CD4-positive, alpha-beta T cell treated with Interleukin-10 for 1 hour (primary cell): ENCODE measurements at regions not wholly inside any gene's neighbourhood (a gene's known extent, or its start where the extent isn't known, plus 50 kb on each side); places are given as distances from the start of the nearest gene placed in this dataset.

Experiments
- DNase-seq: peaks from one replicate; pipeline ENCODE4 v3.0.0-alpha.2; 2020

DNA sequence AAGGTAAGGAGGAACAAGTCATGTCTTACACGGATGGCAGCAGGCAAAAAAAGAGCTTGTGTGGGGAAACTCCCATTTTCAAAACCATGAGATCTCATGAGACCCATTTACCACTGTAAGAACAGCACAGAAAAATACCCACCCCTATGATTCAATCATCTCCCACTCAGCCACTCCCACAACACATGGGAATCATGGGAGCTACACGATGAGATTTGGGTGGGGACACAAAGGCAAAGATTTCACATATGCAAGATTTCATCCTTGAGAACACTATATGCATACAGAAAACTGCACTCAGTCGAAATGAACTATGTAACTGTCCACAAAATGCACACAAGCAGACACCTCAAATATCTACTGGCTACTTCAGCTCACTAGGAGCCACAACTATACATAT lies 480.6 kb upstream of the BTBD3 start:
- DNase-seq = no peak

DNA sequence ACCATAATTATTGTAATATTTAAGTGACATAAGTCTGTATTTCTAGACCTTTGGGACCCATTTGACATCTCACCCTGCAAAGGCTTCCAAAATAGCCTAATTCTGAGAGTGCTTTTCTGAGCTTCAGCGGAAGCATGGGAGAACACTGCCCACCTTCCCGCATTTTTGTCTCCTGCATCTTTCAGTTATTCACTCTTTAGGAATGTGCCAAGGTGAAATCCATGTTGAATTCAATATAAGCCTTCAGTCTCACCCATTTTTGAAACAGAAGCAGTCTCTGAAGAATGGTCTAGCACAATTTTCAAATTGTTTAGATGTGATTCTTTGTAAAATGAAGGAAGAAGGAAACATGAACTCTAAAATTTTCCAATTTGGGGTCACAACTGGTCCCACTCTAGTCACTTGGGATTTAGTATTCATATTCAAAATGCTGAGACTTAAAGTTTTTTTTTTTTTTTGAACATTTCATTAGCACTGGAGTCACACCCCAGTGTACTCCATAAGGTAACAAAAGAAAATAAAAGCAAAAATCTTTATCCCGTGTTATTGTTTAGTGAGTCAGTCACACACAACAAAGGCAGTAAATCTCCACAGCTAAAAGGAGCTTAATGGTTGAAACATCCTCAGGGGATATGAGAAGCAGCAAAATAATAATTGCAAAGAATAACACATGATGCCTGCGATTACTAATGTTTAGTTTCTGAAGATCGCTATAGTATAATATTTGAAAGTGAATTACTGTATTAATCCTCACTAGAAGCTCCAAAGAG lies 479.9 kb upstream of the BTBD3 start:
- DNase-seq = no peak

DNA sequence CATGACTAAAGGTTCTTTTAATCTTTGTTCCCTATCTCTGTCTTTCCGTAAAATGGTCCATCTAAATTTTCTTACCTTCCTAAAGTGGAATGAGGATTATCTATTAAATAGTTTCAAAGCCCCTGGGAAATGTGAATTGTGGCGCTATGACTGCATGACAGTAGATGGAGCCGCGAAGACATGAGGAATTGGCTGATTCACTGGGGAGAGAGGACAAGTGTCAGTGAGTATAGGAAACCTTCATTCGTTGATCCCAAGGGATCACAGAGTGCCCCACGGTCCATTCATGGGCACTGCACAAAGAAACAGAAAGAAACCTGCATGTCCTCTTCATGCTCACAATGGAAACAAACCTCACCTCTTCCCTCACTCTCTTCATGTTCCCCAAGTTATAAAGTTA lies 479.3 kb upstream of the BTBD3 start:
- no peak for DNase-seq

DNA sequence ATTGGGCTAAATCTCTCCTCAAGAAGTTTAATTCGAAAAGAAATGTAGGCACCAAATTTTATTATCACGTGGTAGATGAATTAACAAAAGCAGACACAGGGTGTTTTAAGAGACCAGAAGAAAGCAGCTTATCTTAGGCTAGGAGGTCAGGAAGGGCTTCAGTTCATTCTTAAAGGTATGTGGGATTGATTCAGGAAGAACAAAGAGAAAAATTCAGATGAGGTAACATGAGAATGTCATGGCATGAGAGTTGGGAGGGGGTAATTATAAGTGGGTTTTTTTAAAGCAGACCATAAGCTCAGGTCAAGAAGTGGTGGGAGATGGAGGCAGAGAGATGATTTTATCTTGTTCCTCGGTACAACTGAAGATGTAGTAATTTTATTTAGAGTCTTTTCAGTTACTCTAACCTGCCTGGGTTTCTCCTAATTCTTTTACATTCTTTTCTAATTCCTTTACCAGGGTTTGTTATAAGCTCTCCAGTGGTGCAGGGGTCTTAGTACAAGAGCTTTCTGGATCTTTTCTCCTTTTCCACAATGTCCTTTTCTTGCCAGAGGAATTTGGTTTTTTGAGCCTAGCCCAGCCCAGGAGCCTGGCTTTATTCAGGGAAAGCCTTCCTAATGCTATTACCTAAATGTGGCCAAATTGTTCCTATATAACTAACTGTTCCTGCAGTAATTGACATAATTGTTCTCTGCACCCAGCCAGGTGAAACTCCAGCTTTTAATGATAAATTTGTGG lies 474.1 kb upstream of the BTBD3 start:
- DNase-seq = no peak

DNA sequence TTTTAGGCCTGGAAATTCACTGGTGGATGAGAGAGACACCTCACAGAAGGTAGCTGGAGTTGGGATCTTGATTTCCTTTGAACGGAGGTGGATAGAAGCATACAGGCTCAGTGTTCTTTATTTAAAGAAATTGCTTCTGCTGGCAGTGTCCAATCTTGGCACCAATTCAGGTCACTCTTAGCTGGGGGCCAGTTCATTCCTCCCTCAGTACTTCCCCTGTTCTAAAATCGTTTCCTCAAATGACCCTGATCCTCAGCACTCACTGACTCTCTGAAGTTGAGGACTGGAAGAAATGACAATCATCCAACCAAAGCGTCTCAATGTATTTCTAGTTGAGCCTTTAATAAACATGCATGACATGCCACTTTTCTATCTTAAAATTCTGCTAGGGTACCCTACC lies 472.5 kb upstream of the BTBD3 start:
- DNase-seq = no peak

DNA sequence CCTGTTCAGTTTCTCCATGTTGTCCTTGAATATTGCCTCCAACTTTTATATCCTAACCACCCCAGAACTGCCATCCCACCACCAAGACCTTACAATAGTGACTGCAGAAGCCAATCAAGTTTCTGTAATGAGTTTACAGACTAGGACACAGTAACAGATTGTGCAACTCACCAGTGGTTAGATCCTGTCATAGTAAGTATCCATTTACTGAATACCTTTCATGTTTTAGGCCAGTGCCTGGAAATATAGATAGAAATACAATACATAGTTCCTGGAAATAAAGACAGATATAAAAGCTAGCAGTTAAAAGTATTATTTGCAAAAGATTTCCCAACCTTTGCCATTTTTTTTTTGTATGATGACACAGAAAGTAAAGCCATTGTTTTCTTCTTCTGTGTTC lies 471.8 kb upstream of the BTBD3 start:
- DNase-seq = no peak

DNA sequence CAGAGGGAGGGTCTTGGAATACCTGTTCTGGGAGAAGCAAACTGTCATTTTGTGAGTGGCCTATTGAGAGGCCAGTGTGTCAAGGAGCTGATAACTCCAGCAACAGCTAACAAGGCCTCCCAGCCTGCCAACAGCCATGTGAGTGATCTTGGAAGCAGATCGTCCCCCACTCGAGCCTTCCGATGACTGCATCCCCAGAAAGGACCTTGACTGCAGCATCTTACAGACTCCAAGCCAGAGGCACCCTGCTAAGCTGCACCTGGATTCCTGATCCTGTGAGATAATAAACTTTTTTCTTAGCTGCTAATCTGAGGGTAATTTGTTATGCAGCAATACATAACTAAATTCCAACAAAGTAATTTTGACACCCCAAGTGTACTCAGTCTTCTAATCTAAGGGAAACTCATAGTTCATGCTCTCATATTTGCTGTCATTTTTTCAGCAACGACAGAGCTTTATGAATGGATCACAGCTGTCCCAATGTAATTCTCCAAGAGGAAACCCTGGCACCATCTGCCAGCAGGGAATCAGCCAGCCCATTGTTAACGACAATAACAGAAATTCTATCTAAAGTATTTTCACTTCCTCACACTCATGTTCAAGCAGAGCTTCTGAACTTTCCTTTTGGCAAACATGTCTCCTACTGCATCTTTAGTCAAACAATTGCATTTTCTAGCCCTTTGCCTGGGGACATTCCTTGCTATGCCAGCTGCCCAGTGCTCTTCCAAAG lies 470.2 kb upstream of the BTBD3 start:
- no peak for DNase-seq

DNA sequence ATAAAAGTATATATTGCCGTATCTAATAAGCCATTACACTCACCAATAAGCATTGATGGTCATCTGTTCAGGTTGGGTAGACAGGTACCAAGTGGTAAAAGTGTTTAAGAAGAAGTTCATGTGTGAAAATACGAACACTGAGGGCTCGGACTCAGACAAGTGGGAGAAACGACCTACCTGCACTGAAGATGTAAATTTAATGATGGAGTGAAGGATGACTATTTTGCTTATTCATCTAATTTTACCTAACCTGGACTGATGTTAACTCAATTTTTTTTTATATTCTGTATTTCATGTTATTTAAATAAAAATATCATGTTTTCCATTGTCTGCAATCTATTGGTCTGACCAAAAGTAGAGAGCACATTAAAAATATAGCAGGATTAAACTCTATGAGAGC lies 469.1 kb upstream of the BTBD3 start:
- no peak for DNase-seq

DNA sequence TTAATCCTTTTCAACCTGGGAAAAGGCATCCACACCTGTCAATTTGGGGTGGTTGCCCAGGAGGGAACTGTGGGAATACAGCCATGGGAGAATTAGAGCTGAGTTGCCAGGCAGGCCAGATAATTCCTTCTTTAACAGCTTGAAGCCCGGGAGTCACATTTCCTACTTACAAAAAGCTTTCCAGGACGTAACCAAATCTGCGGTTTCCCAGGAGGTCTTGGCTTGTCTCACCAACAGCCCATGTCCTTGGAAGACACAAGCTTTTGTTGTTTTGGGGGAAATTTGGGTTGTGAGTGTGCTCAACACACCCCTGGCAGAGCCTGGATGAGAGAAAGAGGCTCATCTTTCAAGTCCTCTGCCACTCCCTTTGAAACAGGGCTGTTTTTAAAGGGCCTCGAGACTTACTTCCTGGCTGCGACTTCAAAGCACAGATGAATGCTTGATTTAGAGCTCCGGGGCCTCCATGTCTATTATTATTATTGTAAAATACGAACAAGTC lies 465.9 kb upstream of the BTBD3 start:
- DNase-seq = no peak

DNA sequence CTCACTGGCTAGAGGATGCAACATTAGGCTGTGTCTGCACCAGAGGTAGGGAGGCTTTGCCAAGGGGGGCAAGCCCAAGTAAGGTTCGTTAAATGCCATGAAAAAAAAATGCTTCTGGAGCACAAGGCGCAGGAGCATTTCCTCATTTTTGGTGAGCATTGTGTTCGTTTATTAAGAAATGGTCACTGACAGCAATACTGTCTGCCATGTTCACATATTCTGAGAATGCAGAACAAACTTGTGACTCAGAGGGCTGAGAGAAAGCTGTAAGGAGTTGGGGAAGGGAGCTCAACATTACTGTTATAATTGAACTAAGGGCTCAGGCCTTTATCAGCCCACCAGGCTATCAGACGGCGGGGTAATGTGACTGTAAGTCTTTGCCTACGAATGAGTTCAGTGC lies 465.4 kb upstream of the BTBD3 start:
- no peak for DNase-seq

DNA sequence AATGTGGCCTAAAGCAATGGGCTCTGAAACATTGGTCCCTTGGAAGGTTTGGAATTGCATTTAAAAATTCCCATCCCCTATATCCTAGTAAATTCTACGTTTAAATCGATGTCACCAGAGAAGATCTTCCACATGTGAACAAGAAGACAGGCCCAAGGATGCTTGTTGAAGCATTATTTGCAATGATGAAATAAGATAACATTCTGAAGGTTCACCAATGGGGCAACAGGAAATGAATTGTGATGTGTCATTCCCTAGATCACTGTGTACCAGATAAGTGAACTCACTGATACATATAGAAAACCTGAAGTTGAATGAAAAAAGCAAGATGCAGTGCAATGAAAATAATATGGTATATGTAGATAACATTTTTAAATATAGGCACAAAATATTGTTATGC lies 464.3 kb upstream of the BTBD3 start:
- no peak for DNase-seq

DNA sequence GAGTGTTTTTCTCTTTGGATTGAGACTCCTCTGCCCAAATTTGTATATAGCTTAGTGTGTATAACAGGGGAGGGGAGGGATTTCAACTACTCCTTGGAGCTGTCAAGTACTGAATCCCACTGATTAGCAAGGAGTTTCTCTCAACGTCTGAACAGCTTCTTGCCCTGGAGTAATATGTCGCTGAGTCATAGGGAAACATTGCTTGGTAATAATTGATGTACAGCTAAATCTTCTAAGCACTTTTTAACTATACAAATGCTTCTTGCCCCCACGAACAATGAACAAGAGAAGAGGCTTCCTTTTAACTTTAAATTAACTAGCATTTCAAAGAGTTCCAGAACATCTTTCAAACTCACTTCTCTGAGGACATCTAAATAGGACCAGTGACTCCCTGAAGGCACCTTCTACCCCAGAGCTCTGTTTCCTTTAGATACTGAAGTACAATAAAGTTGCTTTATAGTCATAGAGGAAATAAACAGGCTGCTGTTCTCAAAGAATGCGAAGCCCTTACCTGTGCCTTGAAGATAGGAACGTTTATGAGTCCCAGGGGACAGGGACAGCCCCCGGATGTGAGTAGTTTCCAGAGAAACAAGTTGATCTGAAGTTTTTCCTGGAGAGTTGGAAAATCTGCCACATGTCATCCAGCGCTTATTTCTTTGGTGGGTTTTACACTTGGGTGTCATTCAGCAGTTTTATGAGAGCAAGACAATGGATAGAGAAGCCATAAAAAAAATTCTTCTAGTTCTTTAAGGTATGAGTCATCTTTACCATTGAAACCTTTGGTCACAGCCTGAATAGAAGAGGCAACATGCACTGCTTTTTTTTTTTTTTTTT lies 462.5 kb upstream of the BTBD3 start:
- no peak for DNase-seq

DNA sequence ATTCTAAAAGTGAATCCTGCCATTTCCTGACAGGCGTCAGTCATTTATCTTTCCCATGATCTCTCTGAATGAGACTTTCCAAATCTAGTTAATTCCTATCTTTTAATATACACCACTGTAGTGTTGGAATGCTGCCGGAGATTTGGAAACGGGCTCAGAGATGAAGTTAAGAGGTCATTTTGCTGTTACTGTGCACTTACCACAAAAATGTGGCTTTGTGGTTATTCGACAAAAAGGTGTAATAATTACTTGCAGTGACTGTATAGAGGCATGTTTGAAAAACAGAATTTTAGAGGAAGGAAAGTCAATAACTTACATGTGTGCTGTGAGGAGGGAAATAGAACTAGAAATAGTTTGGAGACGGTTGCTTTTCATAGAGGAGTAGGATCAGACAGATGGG lies 460.2 kb upstream of the BTBD3 start:
- no peak for DNase-seq

DNA sequence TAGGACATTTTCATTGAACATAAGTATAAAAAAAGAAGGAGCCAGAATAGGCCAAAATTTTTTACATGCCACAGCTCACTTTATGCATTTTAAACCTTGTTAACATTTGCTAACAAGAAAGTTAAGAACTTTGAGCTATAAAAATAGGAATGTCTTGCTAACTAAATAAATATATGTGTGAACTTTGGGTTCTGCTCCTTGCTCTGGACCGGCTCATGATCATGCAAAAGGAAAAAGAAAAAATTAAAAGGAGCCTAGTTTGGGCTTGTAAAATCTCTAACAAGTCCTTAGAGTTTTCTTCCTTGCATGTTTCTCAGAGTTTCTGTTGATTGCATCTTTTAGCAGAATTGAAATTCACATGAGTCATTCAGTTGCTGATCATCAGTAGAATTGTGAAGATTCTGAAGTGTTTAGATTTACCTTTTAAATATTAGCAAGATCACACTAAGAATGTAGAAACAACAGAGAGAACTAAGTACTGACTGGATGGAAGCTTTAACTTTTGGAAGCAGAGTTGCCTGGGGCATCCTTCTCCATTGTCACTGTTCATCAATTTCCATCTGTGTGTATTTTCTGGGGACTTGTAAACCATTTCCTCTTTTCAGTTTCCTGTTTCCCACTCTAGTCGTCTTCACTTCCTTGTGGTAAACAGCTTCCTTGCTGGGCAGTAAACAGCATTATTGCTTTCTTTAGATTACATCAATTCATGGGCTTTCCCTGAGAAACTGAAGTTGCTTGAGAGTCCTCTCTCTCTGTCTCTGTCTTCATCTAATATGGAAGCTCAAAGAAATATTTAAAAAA lies 458.4 kb upstream of the BTBD3 start:
- DNase-seq = no peak

DNA sequence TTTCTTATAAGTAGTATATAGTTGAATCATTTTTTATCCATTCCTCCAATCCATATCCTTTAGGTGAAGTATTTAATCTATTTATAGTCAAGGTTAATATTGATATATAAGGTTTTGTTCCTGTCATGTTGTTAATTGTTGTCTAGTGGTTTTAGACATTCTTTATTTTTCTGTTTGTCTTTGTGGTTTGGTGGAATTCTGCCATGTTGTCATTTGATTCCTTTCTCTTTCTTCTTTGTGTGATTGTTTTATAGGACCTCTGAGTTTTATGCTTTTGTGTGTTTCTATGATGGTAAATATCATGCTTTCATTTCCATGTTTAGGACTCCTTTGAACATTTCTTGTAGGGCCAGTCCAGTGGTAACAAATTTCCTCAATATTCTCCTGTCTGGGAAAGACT lies 450.3 kb upstream of the BTBD3 start:
- no peak for DNase-seq

DNA sequence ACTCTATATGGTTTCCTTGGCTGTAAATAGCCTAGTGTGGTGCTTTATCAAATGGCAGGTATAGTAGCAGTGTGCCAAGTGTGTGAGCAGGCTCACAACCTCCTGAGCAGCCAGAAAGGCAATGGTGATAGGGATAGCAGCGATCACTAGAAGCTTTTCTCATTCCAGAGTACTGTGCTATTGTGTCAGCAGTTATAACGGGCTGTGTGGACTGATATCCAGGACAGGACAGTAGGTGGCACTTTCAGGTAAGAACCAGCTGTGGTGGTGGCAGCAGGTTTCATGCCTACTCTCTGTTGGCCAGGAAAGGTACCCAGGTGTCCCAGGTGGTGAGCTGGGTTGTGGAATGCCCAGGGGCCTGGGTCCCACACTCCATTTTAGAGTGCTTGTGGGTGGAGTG lies 448.8 kb upstream of the BTBD3 start:
- DNase-seq = no peak

DNA sequence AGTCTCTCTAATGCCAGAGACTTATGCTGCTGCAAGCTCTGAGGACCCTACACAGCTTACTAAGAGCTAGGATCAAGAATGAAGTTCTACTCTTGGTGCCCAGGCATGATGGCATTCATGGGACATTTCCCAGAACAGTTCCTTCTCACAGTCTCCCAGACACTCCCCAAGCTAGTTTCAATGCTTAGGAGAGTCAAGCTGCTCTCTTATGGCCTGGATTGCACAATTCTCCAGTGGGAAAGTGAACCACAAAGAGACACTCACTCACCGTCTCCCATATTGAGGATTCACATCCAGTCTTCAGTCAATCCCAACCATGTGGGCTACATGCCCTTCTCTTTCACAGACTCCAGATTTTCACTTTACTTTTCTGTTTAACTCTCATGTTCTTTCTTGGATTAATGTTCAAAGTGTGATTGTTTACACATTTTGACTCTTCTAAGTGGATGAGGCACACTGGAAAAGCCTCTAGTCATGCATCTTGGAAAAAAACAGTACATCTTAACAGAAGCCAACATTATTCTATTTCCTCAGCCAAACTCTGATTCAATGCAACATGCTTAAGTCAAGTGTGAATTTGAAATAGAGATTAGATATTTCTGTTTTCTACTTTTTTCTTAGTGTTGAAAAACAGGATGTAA lies 447.8 kb upstream of the BTBD3 start:
- DNase-seq = no peak

DNA sequence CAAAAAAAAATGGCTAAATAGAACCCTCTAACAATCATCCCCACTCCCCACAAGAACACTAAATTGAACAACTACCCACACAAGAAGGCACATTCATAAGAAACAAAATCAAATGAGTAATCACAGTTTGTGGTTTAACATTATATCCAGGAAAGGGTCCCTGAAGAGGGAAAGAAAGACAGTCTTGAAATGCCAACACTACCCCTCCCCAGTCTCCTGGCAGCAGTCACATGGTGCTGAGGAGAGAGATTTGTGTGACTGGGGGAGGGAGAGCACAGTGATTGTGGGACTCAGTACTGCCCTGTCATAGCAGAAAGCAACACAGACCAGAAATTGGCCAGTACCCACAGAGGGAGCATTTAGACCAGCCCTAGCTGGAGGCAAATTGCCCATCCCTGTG lies 443.7 kb upstream of the BTBD3 start:
- no peak for DNase-seq

DNA sequence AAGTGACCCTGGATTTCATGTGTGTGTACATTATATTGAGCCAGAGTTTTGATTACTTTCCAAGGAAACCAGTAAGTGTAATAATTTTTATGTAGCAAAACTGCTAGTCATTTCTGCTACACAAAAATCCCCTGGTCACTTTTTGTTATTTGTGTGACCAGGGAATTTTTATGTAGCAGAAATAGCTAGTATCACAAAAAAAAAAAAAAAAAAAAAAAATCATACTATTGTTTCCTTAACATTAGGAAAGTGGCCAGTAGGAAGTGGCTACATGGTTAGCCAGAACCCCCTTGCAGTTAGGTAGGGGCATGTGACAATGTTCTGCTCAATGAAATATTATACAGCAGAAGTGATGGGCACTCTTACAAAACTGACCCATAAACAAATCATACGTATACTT lies 434.0 kb upstream of the BTBD3 start:
- DNase-seq = no peak

DNA sequence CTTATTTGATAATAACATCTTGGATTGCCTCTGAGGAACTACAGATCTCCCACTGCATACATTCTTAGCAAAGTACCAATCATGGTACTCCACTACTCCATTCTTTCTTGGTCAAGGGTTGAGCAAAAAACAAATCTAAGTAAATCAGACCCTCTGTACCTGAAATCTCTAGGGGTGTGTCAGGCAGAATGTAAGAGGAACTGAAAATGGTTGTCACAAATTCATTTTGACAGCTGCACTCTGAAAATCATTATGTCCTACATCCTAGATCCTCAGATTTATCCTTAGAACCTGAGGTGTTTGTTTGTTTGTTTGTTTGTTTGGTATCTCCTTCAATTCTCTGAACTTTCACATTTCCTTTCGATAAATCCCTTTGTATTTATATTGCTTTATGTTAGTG lies 433.2 kb upstream of the BTBD3 start:
- no peak for DNase-seq

DNA sequence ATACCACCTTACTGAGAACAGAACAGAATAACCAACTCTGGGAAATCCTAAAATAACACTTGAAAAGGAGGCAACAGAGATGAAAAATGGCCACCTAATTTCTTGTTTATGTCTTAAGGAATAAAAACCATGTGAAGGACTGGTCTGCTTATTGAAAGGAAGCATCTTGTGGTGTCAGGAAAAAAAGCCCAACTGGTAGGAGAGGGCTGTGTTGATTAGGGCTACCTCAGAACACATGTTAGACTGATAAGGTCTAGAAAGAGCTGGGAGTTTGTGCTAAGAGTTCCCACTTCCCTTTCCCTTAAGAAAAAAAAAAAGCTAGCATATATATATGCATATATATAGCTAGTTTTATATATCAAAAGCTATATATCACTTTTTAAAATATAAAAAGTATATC lies 425.3 kb upstream of the BTBD3 start:
- no peak for DNase-seq

DNA sequence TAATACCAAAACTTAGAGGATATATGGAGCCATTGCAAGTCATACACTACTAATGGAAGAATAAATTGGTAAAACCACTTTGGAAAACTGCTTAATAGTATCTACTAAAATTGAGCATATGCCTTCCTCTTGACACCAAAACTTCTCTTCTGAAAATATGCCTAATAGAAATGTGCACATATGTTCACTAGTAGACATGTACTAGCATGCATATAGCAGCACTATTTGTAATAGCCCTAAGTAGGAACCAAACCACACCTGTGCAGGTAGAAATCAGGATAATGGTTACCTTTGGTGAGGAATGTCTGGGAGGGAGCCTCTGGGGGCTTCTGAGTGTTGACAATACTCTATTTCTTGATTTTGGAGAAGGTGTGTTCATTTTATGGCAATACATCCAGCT lies 424.8 kb upstream of the BTBD3 start:
- DNase-seq = no peak
